ENCODE measurements at regions not wholly inside any gene's neighbourhood (a gene's known extent, or its start where the extent isn't known, plus 50 kb on each side); places are given as distances from the start of the nearest gene placed in this dataset.
"Not testable (repeated sequence)": the region's sequence is repeated elsewhere in the genome, so short reads cannot be mapped to it uniquely, and the experiment has no call there.

- TF ChIP-seq, protein P1, sequence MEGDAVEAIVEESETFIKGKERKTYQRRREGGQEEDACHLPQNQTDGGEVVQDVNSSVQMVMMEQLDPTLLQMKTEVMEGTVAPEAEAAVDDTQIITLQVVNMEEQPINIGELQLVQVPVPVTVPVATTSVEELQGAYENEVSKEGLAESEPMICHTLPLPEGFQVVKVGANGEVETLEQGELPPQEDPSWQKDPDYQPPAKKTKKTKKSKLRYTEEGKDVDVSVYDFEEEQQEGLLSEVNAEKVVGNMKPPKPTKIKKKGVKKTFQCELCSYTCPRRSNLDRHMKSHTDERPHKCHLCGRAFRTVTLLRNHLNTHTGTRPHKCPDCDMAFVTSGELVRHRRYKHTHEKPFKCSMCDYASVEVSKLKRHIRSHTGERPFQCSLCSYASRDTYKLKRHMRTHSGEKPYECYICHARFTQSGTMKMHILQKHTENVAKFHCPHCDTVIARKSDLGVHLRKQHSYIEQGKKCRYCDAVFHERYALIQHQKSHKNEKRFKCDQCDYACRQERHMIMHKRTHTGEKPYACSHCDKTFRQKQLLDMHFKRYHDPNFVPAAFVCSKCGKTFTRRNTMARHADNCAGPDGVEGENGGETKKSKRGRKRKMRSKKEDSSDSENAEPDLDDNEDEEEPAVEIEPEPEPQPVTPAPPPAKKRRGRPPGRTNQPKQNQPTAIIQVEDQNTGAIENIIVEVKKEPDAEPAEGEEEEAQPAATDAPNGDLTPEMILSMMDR (IDR thresholded peaks at IDR 0.05; ENCODE audit: control extremely low read depth, extremely low read depth, low read depth, missing control alignments): no peak
- CTCF ChIA-PET: interaction anchor here (1.1 to 1.7 kb wide), 2 partner anchors 10 to 110 kb away, joined by 3 to 4 read pairs; no protein-coding TSS in a partner anchor
These were observed 125.8 kb upstream of the SLC44A1 start for GRCh38 chr9:105118636-105119035.

DNA sequence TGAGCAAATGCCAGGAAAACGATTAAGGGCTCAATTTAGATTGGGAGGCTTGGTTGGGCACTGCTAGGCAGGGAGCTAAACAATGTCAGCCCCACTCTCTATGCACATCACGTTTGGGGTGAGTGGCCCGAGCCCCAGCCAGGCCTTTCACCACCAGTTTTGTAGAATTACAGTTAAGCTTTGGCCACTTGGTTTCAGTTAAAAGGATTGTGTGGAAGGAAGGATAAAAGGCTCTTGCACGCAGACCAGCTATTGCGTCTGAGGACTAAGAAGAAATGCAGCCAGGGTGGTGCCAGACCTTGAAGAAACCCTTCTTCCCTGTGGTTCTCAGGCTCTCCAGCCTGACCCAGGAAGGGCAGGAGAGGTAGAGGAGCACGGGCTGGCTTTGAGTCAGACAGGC, 125.3 kb upstream of the SLC44A1 start:
- TF ChIP-seq, protein P1 (IDR thresholded peaks at IDR 0.05; ENCODE audit: control extremely low read depth, extremely low read depth, low read depth, missing control alignments): no peak
- CTCF ChIA-PET: interaction anchor here (1.1 kb wide), 1 partner anchor 111 kb away, joined by 3 read pairs; no protein-coding TSS in a partner anchor
- DNase-seq (ENCODE audit: extremely low spot score): no peak
- POLR2A ChIA-PET: no interaction called here

More at GRCh38 chr9:105118636-105119035, 125.8 kb upstream of the SLC44A1 start:
- POLR2A ChIA-PET: no interaction called here
- no peak for DNase-seq (ENCODE audit: extremely low spot score)

DNA sequence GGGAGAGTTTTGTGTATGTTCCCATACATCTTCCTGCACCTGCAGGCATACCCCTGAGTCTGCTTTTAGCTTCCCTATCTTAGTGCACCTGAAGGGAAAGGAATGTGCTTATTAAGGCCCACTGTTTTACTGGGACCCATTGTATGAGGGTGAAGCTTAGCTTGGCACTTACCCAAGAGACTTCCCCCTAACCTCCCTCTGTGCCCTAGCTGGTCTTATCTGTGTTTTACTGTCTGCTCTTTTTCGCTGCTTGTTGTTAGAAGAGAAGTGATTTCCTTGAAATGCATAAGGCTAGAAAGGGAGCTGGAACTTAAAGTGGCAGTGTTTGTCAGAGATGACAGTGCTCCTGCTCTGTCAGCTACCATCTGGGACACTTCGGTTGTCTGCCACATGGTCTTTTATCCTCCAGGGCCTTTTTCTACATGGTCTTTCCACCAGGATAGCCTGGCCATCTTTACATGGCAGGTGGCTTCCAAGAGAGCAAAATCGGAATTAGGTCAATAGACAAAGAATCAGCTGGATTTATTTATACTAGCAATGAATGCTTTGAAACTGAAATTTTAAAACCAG, 122.5 kb upstream of the SLC44A1 start:
- CTCF ChIA-PET: interaction anchor here (1.0 to 2.3 kb wide), 3 partner anchors 10 to 17 kb away, joined by 3 to 7 read pairs (median 3); no protein-coding TSS in a partner anchor
- DNase-seq (ENCODE audit: extremely low spot score): no peak
- POLR2A ChIA-PET: no interaction called here
- TF ChIP-seq, protein P1 (IDR thresholded peaks at IDR 0.05; ENCODE audit: control extremely low read depth, extremely low read depth, low read depth, missing control alignments): no peak

DNA sequence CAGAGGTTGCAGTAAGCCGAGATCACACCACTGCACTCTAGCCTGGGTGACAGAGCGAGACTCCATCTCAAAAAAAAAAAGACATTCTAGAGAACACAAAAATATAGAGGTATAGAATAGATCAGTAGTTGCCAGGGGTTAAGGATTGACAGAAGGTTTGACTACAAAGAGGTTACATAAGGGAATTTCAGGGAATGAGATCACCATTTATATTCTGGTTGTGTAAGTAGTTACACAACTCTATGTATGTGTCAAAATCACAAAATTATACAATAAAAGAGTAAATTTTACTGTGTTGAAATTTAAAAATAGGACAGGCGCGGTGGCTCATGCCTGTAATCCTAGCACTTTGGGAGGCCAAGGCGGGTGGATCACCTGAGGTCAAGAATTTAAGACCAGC, 119.9 kb upstream of the SLC44A1 start:
- DNase-seq (ENCODE audit: extremely low spot score); CTCF ChIA-PET; POLR2A ChIA-PET: not testable (repeated sequence)

- DNase-seq (ENCODE audit: extremely low spot score): no peak
- TF ChIP-seq, protein P1 (IDR thresholded peaks at IDR 0.05; ENCODE audit: control extremely low read depth, extremely low read depth, low read depth, missing control alignments): no peak
- CTCF ChIA-PET: interaction anchor here (1.1 kb wide), 2 partner anchors 61 to 281 kb away, joined by 3 read pairs; no protein-coding TSS in a partner anchor
- POLR2A ChIA-PET: no interaction called here
These were observed 118.2 kb upstream of the SLC44A1 start for GRCh38 chr9:105126226-105126625.

DNA sequence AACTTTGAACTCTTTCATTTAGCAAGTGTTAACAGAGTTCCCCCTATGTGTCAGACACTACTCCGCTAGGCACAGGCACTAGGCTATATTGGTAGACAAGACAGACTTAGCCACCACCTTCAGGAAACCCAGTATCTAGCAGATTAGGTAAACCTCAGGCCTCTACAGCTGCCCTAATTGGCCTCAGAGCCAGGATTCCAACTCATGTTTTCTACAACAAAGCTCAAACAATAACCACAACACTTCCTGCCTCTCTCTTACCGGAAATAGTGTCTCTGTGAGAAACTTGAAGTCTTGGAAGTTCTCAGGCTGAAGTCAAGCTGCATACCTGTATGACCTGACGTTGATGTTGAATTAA, 116.6 kb upstream of the SLC44A1 start:
- ChIA-PET CTCF (interaction anchor here (0.8 to 1.5 kb wide), 3 partner anchors 10 to 265 kb away, joined by 3 to 4 read pairs (median 3); no protein-coding TSS in a partner anchor), POLR2A (no interaction called here)
- peak; percentile 31 for DNase-seq (ENCODE audit: extremely low spot score)
- TF ChIP-seq, protein P1 (IDR thresholded peaks at IDR 0.05; ENCODE audit: control extremely low read depth, extremely low read depth, low read depth, missing control alignments): no peak

DNA sequence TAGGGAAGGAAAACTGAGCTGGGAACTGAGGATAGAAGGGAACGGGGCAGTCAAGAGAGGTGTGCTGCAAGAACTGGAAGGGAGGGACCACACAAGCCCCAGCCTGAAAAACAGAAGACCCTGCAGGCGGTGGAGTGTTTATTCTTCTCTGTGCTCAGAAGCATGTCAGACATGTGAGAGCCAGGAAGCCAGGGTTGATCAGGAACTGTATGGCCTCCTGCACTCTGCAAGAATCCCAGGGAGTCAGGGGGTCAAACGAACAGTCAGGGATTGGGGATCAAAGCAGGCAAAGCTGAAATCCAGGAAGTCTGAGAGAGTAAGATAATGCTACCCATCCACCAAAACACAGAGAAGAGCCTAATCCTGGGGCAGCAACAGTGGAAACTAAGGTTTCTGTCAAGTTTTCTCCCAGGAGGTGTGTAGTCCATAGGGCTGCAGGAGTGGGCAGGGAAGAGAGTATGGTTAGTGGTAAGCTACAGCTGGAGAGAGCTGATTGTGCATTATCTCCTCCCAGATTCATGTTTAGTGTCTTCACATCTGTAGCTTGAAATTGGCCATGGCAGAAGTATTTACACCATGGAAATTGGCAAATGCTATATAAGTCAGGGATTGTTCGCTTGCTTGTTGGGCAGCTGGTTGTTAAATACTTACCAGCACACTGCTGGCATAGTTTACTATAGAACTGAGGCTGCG, 115.4 kb upstream of the SLC44A1 start:
- POLR2A ChIA-PET: no interaction called here
- TF ChIP-seq, protein P1 (IDR thresholded peaks at IDR 0.05; ENCODE audit: control extremely low read depth, extremely low read depth, low read depth, missing control alignments): no peak
- CTCF ChIA-PET: interaction anchor here (1.3 to 1.5 kb wide), 2 partner anchors 9 to 11 kb away, joined by 3 to 4 read pairs; no protein-coding TSS in a partner anchor
- DNase-seq (ENCODE audit: extremely low spot score): no peak

All from GM10248 (cell line).